ENCODE measurements at regions not wholly inside any gene's neighbourhood (a gene's known extent, or its start where the extent isn't known, plus 50 kb on each side); places are given as distances from the start of the nearest gene placed in this dataset.
"Not testable (repeated sequence)": the region's sequence is repeated elsewhere in the genome, so short reads cannot be mapped to it uniquely, and the experiment has no call there.

- Histone ChIP-seq H3K4me3 (no peak overlapping the region), H3K27ac (peak overlapping the region in 1 of 4 donors; percentile 29), H3K36me3 (no peaks in the 10 kb centered on the region), H3K9me3 (no peaks in the 10 kb centered on the region), H3K4me1 (peaks cover 0 to 13% (median 9%) of the 10 kb centered on the region in 4 donors), H3K27me3 (no peaks in the 10 kb centered on the region)
- TF ChIP-seq EP300 (IDR thresholded peaks at IDR 0.05) (peak in 1 of 4 donors; percentile 56), CTCF (IDR thresholded peaks at IDR 0.05) (no peak), POLR2AphosphoS5 (IDR thresholded peaks at IDR 0.05) (peak in 2 of 4 donors; percentile 13 to 59)
- 62 to 67% methylated on average over 5 of the region's 5 CpGs for WGBS, 2 donors
- intact Hi-C loops (cut with DNase I): no loop called here
- DNase-seq: peak; percentile 87
Observed at GRCh38 chr2:53490659-53491058, 276.9 kb upstream of the CHAC2 start.

DNA sequence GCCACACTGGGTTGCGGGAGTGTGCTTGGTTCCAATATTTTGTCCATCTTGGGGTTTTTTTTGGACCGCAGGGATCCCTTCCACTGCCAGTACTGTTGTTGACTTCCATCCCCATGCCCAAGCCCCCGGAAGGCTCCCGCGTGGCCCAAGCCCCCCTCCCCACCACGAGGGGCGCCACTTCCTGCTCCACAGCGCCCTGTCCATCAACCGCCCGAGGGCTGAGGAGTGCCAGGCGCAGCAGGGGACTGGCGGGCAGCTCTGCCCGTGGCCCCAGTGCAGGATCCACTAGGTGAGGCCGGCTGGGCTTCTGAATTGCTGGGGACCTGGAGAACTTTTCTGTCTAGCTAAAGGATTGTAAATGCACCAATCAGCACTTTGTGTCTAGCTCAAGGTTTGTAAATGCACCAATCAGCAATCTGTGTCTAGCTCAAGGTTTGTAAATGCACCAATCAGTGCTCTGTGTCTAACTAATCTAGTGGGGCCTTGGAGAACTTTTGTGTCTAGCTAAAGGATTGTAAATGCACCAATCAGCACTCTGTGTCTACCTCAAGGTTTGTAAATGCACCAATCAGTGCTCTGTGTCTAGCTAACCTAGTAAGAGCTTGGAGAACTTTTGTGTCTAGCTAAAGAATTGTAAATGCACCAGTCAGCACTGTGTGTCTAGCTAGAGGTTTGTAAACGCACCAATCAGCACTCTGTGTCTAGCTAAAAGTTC, 281.3 kb upstream of the CHAC2 start:
- not testable (repeated sequence) for DNase-seq, H3K9me3 ChIP-seq, H3K27me3 ChIP-seq, H3K27ac ChIP-seq, H3K36me3 ChIP-seq, H3K4me3 ChIP-seq
- intact Hi-C loops (cut with DNase I): loop anchor here (5.0 kb wide), 1 partner anchor 166 kb away; no protein-coding TSS in a partner anchor
- WGBS, 2 donors: 90 to 93% methylated on average over 15 of the region's 15 CpGs
- peaks cover 0 to 13% (median 9%) of the 10 kb centered on the region in 4 donors for H3K4me1 ChIP-seq

GRCh38 chr2:53485021-53485728, 282.4 kb upstream of the CHAC2 start:
- intact Hi-C loops (cut with DNase I): loop anchor here (5.0 kb wide), 1 partner anchor 167 kb away; no protein-coding TSS in a partner anchor
- TF ChIP-seq EP300 (IDR thresholded peaks at IDR 0.05) (no peak), POLR2A (IDR thresholded peaks at IDR 0.05) (no peak), CTCF (IDR thresholded peaks at IDR 0.05) (no peak), POLR2AphosphoS5 (IDR thresholded peaks at IDR 0.05) (no peak)
- DNase-seq: no peak
- H3K27ac ChIP-seq: no peak overlapping the region
- no peaks in the 10 kb centered on the region for H3K36me3 ChIP-seq
- H3K27me3 ChIP-seq: no peaks in the 10 kb centered on the region
- no peak overlapping the region for H3K4me3 ChIP-seq
- H3K9me3 ChIP-seq: no peaks in the 10 kb centered on the region
- 75 to 82% methylated on average over 3 of the region's 3 CpGs for WGBS, 2 donors
- H3K4me1 ChIP-seq: peaks cover 0 to 3% (median under 1%) of the 10 kb centered on the region in 4 donors

GRCh38 chr2:53484531-53484930, 283.1 kb upstream of the CHAC2 start:
- Histone ChIP-seq H3K9me3 (no peaks in the 10 kb centered on the region), H3K27me3 (no peaks in the 10 kb centered on the region), H3K27ac (no peak overlapping the region), H3K4me1 (no peaks in the 10 kb centered on the region), H3K4me3 (no peak overlapping the region), H3K36me3 (no peaks in the 10 kb centered on the region)
- intact Hi-C loops (cut with DNase I): no loop called here
- TF ChIP-seq EP300 (IDR thresholded peaks at IDR 0.05) (no peak), CTCF (IDR thresholded peaks at IDR 0.05) (no peak), POLR2A (IDR thresholded peaks at IDR 0.05) (no peak), POLR2AphosphoS5 (IDR thresholded peaks at IDR 0.05) (no peak)
- DNase-seq: no peak
- 37 to 77% methylated on average over 4 of the region's 4 CpGs for WGBS, 2 donors

GRCh38 chr2:53477517-53477916, 290.1 kb upstream of the CHAC2 start:
- TF ChIP-seq POLR2AphosphoS5 (IDR thresholded peaks at IDR 0.05): no peak
- no peak for TF ChIP-seq EP300 (IDR thresholded peaks at IDR 0.05)
- TF ChIP-seq POLR2A (IDR thresholded peaks at IDR 0.05): no peak
- TF ChIP-seq CTCF (IDR thresholded peaks at IDR 0.05): no peak
- no peaks in the 10 kb centered on the region for H3K9me3 ChIP-seq
- H3K4me1 ChIP-seq: no peaks in the 10 kb centered on the region
- H3K36me3 ChIP-seq: no peaks in the 10 kb centered on the region
- H3K4me3 ChIP-seq: no peak overlapping the region
- no peaks in the 10 kb centered on the region for H3K27me3 ChIP-seq
- intact Hi-C loops (cut with DNase I): no loop called here
- 40 to 42% methylated on average over 1 of the region's 1 CpG for WGBS, 2 donors
- DNase-seq: no peak
- H3K27ac ChIP-seq: no peak overlapping the region

All from sigmoid colon (tissue), 6 donors.